H1 (cell line): ENCODE measurements at regions not wholly inside any gene's neighbourhood (a gene's known extent, or its start where the extent isn't known, plus 50 kb on each side); places are given as distances from the start of the nearest gene placed in this dataset.

Experiments
- CTCF ChIA-PET: fragments of 300-600 bp; sonication (Branson Sonifier 250); formaldehyde crosslinking; loops from one replicate; lab custom pipeline; 2021; ENCODE audit not compliant: partially characterized antibody; lab: Charles Lee
- POLR2A ChIA-PET: fragments of 300-600 bp; sonication (Branson Sonifier 250); formaldehyde crosslinking; loops from one replicate; lab custom pipeline; 2021; ENCODE audit warnings: inconsistent platforms; ENCODE audit not compliant: partially characterized antibody; lab: Charles Lee
- DNase-seq, 2 experiments: peaks; one replicate each; pipeline versions ENCODE4 v3.0.0 to v3.0.0-alpha.2; 2010 to 2022; ENCODE audit warnings: low spot score in 2 of 2, low read depth in 1 of 2, mixed read lengths in 1 of 2
- FAIRE-seq: peaks from 2 replicates; lab custom pipeline; 2011; peaks lifted over from hg19 to GRCh38; lab: Jason Lieb, UNC
- H2AFZ ChIP-seq: 2 replicates; pipeline ENCODE4 v1.8.1; 2012; ENCODE audit warnings: low read length, inconsistent platforms
- H2AK5ac ChIP-seq: 2 replicates; pipeline ENCODE4 v1.6.1; 2013; ENCODE audit warnings: low read depth, low read length
- H2BK120ac ChIP-seq: replicated peaks from 2 replicates; pipeline ENCODE3; 2013; ENCODE audit warnings: low read depth, low read length, inconsistent platforms
- H2BK12ac ChIP-seq: 2 replicates; pipeline ENCODE4 v1.6.1; 2013; ENCODE audit warnings: low read depth, low read length
- H2BK15ac ChIP-seq: 2 replicates; pipeline ENCODE4 v1.6.1; 2013; ENCODE audit warnings: low read length
- H2BK20ac ChIP-seq: 2 replicates; pipeline ENCODE4 v1.6.1; 2013; ENCODE audit warnings: low read length
- H2BK5ac ChIP-seq: 2 replicates; pipeline ENCODE4 v1.6.1; 2013; ENCODE audit warnings: low read depth, low read length
- H3K14ac ChIP-seq: 2 replicates; pipeline ENCODE4 v1.6.1; 2013; ENCODE audit warnings: inconsistent platforms; ENCODE audit not compliant: insufficient read length
- H3K18ac ChIP-seq: 2 replicates; pipeline ENCODE4 v1.6.1; 2013; ENCODE audit warnings: low read length; ENCODE audit errors: extremely low read depth
- H3K23ac ChIP-seq: 2 replicates; pipeline ENCODE4 v1.6.1; 2013; ENCODE audit warnings: inconsistent platforms; ENCODE audit not compliant: insufficient read length
- H3K23me2 ChIP-seq: 2 replicates; pipeline ENCODE4 v1.6.1; 2013; ENCODE audit warnings: low read depth, low read length
- H3K27ac ChIP-seq: 2 replicates; pipeline ENCODE4 v1.6.1; 2011; ENCODE audit warnings: low read depth, low read length, inconsistent platforms
- H3K27me3 ChIP-seq, 4 experiments: replicated peaks in 1 of 4; 1 replicate in 1 of 4; 2 replicates in 3 of 4; pipeline versions ENCODE4 v1.6.1 to v1.8.1; 2011 to 2013; ENCODE audit warnings: low read length in 3 of 4, mild to moderate bottlenecking in 3 of 4, inconsistent platforms in 2 of 4, mixed read lengths in 2 of 4, moderate library complexity in 1 of 4; ENCODE audit not compliant: control insufficient read depth in 3 of 4, insufficient read depth in 3 of 4; ENCODE audit errors: extremely low read depth in 1 of 4
- H3K36me3 ChIP-seq, 4 experiments: 2 replicates each; pipeline versions ENCODE4 v1.6.1 to v1.8.1; 2011 to 2013; ENCODE audit warnings: mild to moderate bottlenecking in 4 of 4, low read length in 3 of 4, moderate library complexity in 2 of 4, control low read depth in 1 of 4, inconsistent platforms in 1 of 4; ENCODE audit not compliant: insufficient read depth in 4 of 4, control insufficient read depth in 2 of 4
- H3K4ac ChIP-seq: replicated peaks from 2 replicates; pipeline ENCODE3; 2013; ENCODE audit warnings: low read length, low read depth, mixed read lengths, inconsistent platforms; ENCODE audit not compliant: insufficient read length
- H3K4me1 ChIP-seq, 4 experiments: replicated peaks in 1 of 4; 1 replicate in 1 of 4; 2 replicates in 3 of 4; pipeline versions ENCODE4 v1.6.1 to v1.8.1; 2011 to 2013; ENCODE audit warnings: low read length in 3 of 4, inconsistent platforms in 2 of 4, mixed read lengths in 1 of 4; ENCODE audit not compliant: insufficient read depth in 4 of 4, control insufficient read depth in 3 of 4
- H3K4me2 ChIP-seq, 2 experiments: 2 replicates each; pipeline versions ENCODE4 v1.6.1 to v1.8.1; 2011 to 2013; ENCODE audit warnings: low read depth in 2 of 2, low read length in 2 of 2, control low read depth in 1 of 2, inconsistent platforms in 1 of 2, mild to moderate bottlenecking in 1 of 2; ENCODE audit not compliant: insufficient read depth in 1 of 2
- H3K4me3 ChIP-seq, 4 experiments: fragments of 200-600, 300-600 bp in 1 of 4; sonication (generic), shearing (Covaris generic), sonication (Bioruptor Twin) in 1 of 4; 2 replicates each; pipeline versions ENCODE4 v1.5.1 to v1.8.1; 2011 to 2016; ENCODE audit warnings: low read length in 4 of 4, low read depth in 3 of 4, control low read depth in 2 of 4, inconsistent platforms in 2 of 4, mild to moderate bottlenecking in 2 of 4, mixed read lengths in 1 of 4, moderate library complexity in 1 of 4; ENCODE audit not compliant: insufficient read depth in 2 of 4; ENCODE audit errors: extremely low read depth in 1 of 4
- H3K56ac ChIP-seq: replicated peaks from 2 replicates; pipeline ENCODE3; 2013; ENCODE audit warnings: low read depth, mild to moderate bottlenecking, mixed read lengths, low read length, inconsistent platforms; ENCODE audit not compliant: insufficient read length
- H3K79me1 ChIP-seq: 2 replicates; pipeline ENCODE4 v1.6.1; 2013; ENCODE audit warnings: low read depth, low read length, control low read depth
- H3K79me2 ChIP-seq, 2 experiments: 2 replicates each; pipeline versions ENCODE4 v1.6.1 to v1.8.1; 2012 to 2013; ENCODE audit warnings: low read length in 2 of 2, mild to moderate bottlenecking in 2 of 2, inconsistent platforms in 1 of 2; ENCODE audit not compliant: insufficient read depth in 2 of 2, control insufficient read depth in 1 of 2
- H3K9ac ChIP-seq, 4 experiments: replicated peaks in 1 of 4; 1 replicate in 1 of 4; 2 replicates in 3 of 4; pipeline versions ENCODE4 v1.6.1 to v1.8.1; 2011 to 2013; ENCODE audit warnings: low read depth in 3 of 4, low read length in 3 of 4, control low read depth in 2 of 4, mild to moderate bottlenecking in 2 of 4, moderate library complexity in 2 of 4, inconsistent platforms in 1 of 4; ENCODE audit errors: extremely low read depth in 1 of 4
- H3K9me3 ChIP-seq, 2 experiments: 2 replicates each; pipeline versions ENCODE4 v1.6.1 to v1.8.1; 2012 to 2013; ENCODE audit warnings: mild to moderate bottlenecking in 2 of 2, moderate library complexity in 2 of 2, control low read depth in 1 of 2, inconsistent platforms in 1 of 2, low read depth in 1 of 2, low read length in 1 of 2, mixed read lengths in 1 of 2; ENCODE audit not compliant: insufficient read depth in 2 of 2
- H4K20me1 ChIP-seq, 2 experiments: replicated peaks in 1 of 2; 2 replicates each; pipeline versions ENCODE3 to v1.8.1; 2011 to 2013; ENCODE audit warnings: inconsistent platforms in 2 of 2, low read length in 2 of 2, mild to moderate bottlenecking in 1 of 2; ENCODE audit not compliant: insufficient read depth in 2 of 2, control insufficient read depth in 1 of 2
- H4K5ac ChIP-seq: 2 replicates; pipeline ENCODE4 v1.6.1; 2013; ENCODE audit warnings: low read length, low read depth, mixed read lengths, inconsistent platforms; ENCODE audit not compliant: insufficient read length
- H4K8ac ChIP-seq: 2 replicates; pipeline ENCODE4 v1.8.0; 2013; ENCODE audit warnings: mild to moderate bottlenecking, moderate library complexity, low read length, inconsistent platforms; ENCODE audit not compliant: insufficient read depth; ENCODE audit errors: extremely low read depth
- H4K91ac ChIP-seq: replicated peaks from 2 replicates; pipeline ENCODE3; 2013; ENCODE audit warnings: low read length, mixed read lengths, inconsistent platforms; ENCODE audit not compliant: insufficient read length
- CHD2 ChIP-seq: IDR thresholded peaks from 2 replicates; pipeline ENCODE4 v1.6.1; 2012; ENCODE audit warnings: low read length, improper control_type of control experiment
- HDAC6 ChIP-seq: IDR thresholded peaks from one replicate; pipeline ENCODE4 v1.7.1; 2012; ENCODE audit warnings: low read depth, mild to moderate bottlenecking, inconsistent platforms, low read length, moderate library complexity
- SP4 ChIP-seq: IDR thresholded peaks from 2 replicates; pipeline ENCODE4 v1.6.1; 2012; ENCODE audit warnings: low read length, inconsistent platforms
- WGBS, 2 experiments: shearing (Covaris generic) in 1 of 2; methylation state at CpG; one replicate each; pipeline versions ENCODE4 v1.1.6 to v1.1.7; 2013 to 2015; ENCODE audit warnings: low lambda C conversion rate in 2 of 2, mixed read lengths in 2 of 2, inconsistent platforms in 1 of 2, low coverage in 1 of 2, missing lambda C conversion rate in 1 of 2; ENCODE audit not compliant: insufficient replicate concordance in 2 of 2, insufficient coverage in 1 of 2, insufficient read length in 1 of 2; ENCODE audit errors: extremely low coverage in 1 of 2, missing lambda C conversion rate in 1 of 2; 5-methylcytosine and 5-hydroxymethylcytosine counted together

GRCh38 chr22:48547971-48548370 is 1279.7 kb downstream of the BRD1 start:
- no peak overlapping the region for H3K18ac ChIP-seq
- no peak for FAIRE-seq
- TF ChIP-seq SP4 (no peak), CHD2 (no peak), HDAC6 (no peak)
- TF ChIP-seq, all 59 proteins: peak for 0
- no peak for DNase-seq
- Histone ChIP-seq H2BK12ac (no peak overlapping the region), H2BK15ac (no peak overlapping the region), H3K14ac (no peak overlapping the region), H3K9ac (no peak overlapping the region), H3K9me3 (no peaks in the 10 kb centered on the region), H2BK20ac (no peak overlapping the region), H3K27ac (no peak overlapping the region), H2AFZ (no peak overlapping the region), H3K27me3 (no peaks in the 10 kb centered on the region), H3K79me2 (no peaks in the 10 kb centered on the region; a peak in 1 of 4 replicates), H3K36me3 (no peaks in the 10 kb centered on the region), H3K4me3 (no peak overlapping the region), H2BK5ac (no peak overlapping the region), H3K56ac (no peak overlapping the region), H4K20me1 (peaks cover 0 to 20% of the 10 kb centered on the region in 2 experiments), H3K4ac (no peak overlapping the region), H3K4me1 (0 out of 7 replicates have a peak, but pooled peaks cover 0 to 2% (median 0%) of the 10 kb centered on the region in 4 experiments), H3K79me1 (peaks cover 7% of the 10 kb centered on the region), H2BK120ac (no peak overlapping the region), H2AK5ac (no peak overlapping the region), H4K8ac (no peak overlapping the region), H4K5ac (no peak overlapping the region), H4K91ac (no peak overlapping the region), H3K4me2 (no peak overlapping the region), H3K23ac (no peak overlapping the region), H3K23me2 (no peaks in the 10 kb centered on the region)
- CTCF ChIA-PET: no interaction called here
- WGBS, 2 experiments: 95% methylated on average over 13 of the region's 13 CpGs; no CpG with 5 or more reads in 1 of the 2 experiments
- POLR2A ChIA-PET: no interaction called here
